ENCODE measurements at regions not wholly inside any gene's neighbourhood (a gene's known extent, or its start where the extent isn't known, plus 50 kb on each side); places are given as distances from the start of the nearest gene placed in this dataset.

GRCh38 chr1:4517186-4517954, 137.0 kb upstream of the AJAP1 start:
- DNase-seq (ENCODE audit: low read depth) = no peak
- no peak overlapping the region for H3K4me3 ChIP-seq (ENCODE audit: low read depth, low read length)
- no peaks in the 10 kb centered on the region for H3K36me3 ChIP-seq (ENCODE audit: control insufficient read depth, insufficient read depth, low read length)
- H3K27me3 ChIP-seq (ENCODE audit: control insufficient read depth, insufficient read depth, low read length) = no peaks in the 10 kb centered on the region
- FAIRE-seq = no peak
- TF ChIP-seq CTCF (IDR thresholded peaks at IDR 0.05; ENCODE audit: insufficient read depth, low read length, severe bottlenecking) = no peak

GRCh38 chr1:4518621-4519020, 135.8 kb upstream of the AJAP1 start:
- no peaks in the 10 kb centered on the region for H3K27me3 ChIP-seq (ENCODE audit: control insufficient read depth, insufficient read depth, low read length)
- H3K36me3 ChIP-seq (ENCODE audit: control insufficient read depth, insufficient read depth, low read length) = no peaks in the 10 kb centered on the region
- DNase-seq (ENCODE audit: low read depth) (no peak), FAIRE-seq (no peak)
- H3K4me3 ChIP-seq (ENCODE audit: low read depth, low read length) = no peak overlapping the region
- TF ChIP-seq CTCF (IDR thresholded peaks at IDR 0.05; ENCODE audit: insufficient read depth, low read length, severe bottlenecking) = no peak

DNA sequence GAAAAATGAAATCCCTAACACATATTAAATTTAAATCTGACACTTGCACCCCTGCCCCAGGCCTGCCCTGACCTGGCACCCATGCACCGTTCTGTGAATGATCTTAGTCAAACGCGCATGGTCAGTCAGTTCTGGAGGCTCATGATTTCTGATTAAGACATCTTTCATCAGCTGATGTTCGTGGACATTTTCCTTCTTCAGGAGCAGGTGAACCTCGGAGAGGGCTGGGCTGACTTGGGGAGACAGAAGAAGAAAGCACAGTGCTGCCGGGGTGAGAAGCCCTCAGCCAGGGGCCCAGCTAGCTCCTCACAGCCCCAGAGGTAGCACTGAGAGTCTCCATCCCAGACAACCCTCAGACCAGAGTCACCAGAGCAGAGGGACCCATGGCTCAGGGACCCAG, 134.5 kb upstream of the AJAP1 start:
- no peaks in the 10 kb centered on the region for H3K36me3 ChIP-seq (ENCODE audit: control insufficient read depth, insufficient read depth, low read length)
- TF ChIP-seq CTCF (IDR thresholded peaks at IDR 0.05; ENCODE audit: insufficient read depth, low read length, severe bottlenecking) = no peak
- H3K4me3 ChIP-seq (ENCODE audit: low read depth, low read length) = no peak overlapping the region
- no peaks in the 10 kb centered on the region for H3K27me3 ChIP-seq (ENCODE audit: control insufficient read depth, insufficient read depth, low read length)
- DNase-seq (ENCODE audit: low read depth) (no peak), FAIRE-seq (no peak)

DNA sequence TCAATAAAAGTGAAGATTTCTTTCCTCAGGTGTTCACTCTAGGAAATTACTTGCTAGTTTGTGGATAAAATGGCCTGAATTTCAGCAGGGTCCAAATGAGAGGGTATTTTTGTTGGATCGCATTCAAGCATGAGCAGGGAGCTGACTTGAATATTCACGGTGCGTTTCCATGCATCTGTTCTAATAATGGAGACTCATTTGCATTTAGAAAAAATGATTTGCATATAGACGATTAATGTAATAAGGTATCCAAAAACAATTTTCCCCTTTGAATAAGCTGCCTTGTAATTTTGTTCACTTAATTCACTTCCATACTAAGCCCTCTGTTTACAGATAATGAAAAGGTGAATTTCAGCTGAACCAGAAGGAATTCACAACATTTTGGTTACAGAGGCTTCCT, 130.9 kb upstream of the AJAP1 start:
- TF ChIP-seq CTCF (IDR thresholded peaks at IDR 0.05; ENCODE audit: insufficient read depth, low read length, severe bottlenecking) = no peak
- DNase-seq (ENCODE audit: low read depth) = no peak
- FAIRE-seq = no peak
- H3K4me3 ChIP-seq (ENCODE audit: low read depth, low read length) = no peak overlapping the region
- H3K27me3 ChIP-seq (ENCODE audit: control insufficient read depth, insufficient read depth, low read length) = no peaks in the 10 kb centered on the region
- no peaks in the 10 kb centered on the region for H3K36me3 ChIP-seq (ENCODE audit: control insufficient read depth, insufficient read depth, low read length)

DNA sequence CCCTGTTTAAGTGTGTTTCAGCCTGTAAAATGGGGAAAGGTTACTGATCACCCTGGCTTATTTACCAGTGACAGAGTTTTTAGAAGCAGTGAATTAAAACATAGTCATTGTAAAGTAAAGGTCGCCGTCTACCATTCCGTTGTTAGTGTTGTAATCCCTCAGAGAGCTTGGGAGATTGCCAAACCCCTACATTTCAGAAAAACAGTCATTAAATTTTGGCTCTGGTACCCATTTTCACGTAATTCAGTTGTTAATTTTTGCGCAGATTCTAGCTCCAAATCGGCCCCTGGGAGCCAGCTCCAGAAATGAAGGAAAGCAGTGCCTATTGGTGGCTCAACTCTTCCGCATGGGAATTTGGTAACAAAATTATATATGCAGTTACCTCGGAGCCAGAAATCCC, 127.7 kb upstream of the AJAP1 start:
- no peak for TF ChIP-seq CTCF (IDR thresholded peaks at IDR 0.05; ENCODE audit: insufficient read depth, low read length, severe bottlenecking)
- FAIRE-seq = no peak
- no peak overlapping the region for H3K4me3 ChIP-seq (ENCODE audit: low read depth, low read length)

GRCh38 chr1:4527819-4528218, 126.6 kb upstream of the AJAP1 start:
- TF ChIP-seq CTCF (IDR thresholded peaks at IDR 0.05; ENCODE audit: insufficient read depth, low read length, severe bottlenecking) = no peak
- FAIRE-seq (no peak), DNase-seq (ENCODE audit: low read depth) (no peak)
- no peak overlapping the region for H3K4me3 ChIP-seq (ENCODE audit: low read depth, low read length)
- H3K27me3 ChIP-seq (ENCODE audit: control insufficient read depth, insufficient read depth, low read length) = no peaks in the 10 kb centered on the region
- H3K36me3 ChIP-seq (ENCODE audit: control insufficient read depth, insufficient read depth, low read length) = no peaks in the 10 kb centered on the region

More for the DNA sequence above, 127.7 kb upstream of the AJAP1 start:
- no peaks in the 10 kb centered on the region for H3K27me3 ChIP-seq (ENCODE audit: control insufficient read depth, insufficient read depth, low read length)
- no peak for DNase-seq (ENCODE audit: low read depth)
- H3K36me3 ChIP-seq (ENCODE audit: control insufficient read depth, insufficient read depth, low read length) = no peaks in the 10 kb centered on the region
